Peyer's patch (tissue), 4 donors: ENCODE measurements at regions not wholly inside any gene's neighbourhood (a gene's known extent, or its start where the extent isn't known, plus 50 kb on each side); places are given as distances from the start of the nearest gene placed in this dataset.
"Not testable (repeated sequence)": the region's sequence is repeated elsewhere in the genome, so short reads cannot be mapped to it uniquely, and the experiment has no call there.

Experiments used
- DNase-seq, 3 donors: peaks; one replicate each; pipeline ENCODE4 v3.0.0-alpha.2; 2017 to 2019
- H3K27ac ChIP-seq, 4 donors: fragments of 200-600 bp; sonication (generic); one replicate each; pipeline ENCODE4 v1.5.1; 2016 to 2019
- H3K27me3 ChIP-seq, 2 donors: fragments of 200-600 bp; sonication (generic); one replicate each; pipeline ENCODE4 v1.5.1; 2019
- H3K36me3 ChIP-seq, 3 donors: fragments of 200-600 bp; sonication (generic); one replicate each; pipeline ENCODE4 v1.5.1; 2016 to 2019
- H3K4me1 ChIP-seq, 4 donors: fragments of 200-600 bp; sonication (generic); one replicate each; pipeline ENCODE4 v1.5.1; 2016 to 2019
- H3K4me3 ChIP-seq, 4 donors: fragments of 200-600 bp; sonication (generic); 1 replicate in 3 of 4; 2 replicates in 1 of 4; pipeline ENCODE4 v1.5.1; 2016 to 2019; ENCODE audit warnings: mild to moderate bottlenecking in 1 of 4
- H3K9me3 ChIP-seq, 4 donors: fragments of 200-600 bp; sonication (generic); one replicate each; pipeline ENCODE4 v1.5.1; 2016 to 2019; ENCODE audit warnings: mild to moderate bottlenecking in 1 of 4
- POLR2A ChIP-seq, 2 donors: fragments of 450-650 bp; IDR thresholded peaks; one replicate each; pipeline ENCODE4 v1.5.1; 2017; ENCODE audit warnings: antibody characterized with exemption in 2 of 2, mild to moderate bottlenecking in 2 of 2, moderate library complexity in 2 of 2
- TF ChIP-seq, protein P1 (sequence below), 6 experiments: fragments of 450-650 bp in 4 of 6; fragments of 200-600 bp in 2 of 6; sonication (generic) in 1 of 6; IDR thresholded peaks; one replicate each; pipeline ENCODE4 v1.5.1; 2017 to 2019; ENCODE audit warnings: antibody characterized with exemption in 6 of 6, mild to moderate bottlenecking in 3 of 6, moderate library complexity in 1 of 6

DNA sequence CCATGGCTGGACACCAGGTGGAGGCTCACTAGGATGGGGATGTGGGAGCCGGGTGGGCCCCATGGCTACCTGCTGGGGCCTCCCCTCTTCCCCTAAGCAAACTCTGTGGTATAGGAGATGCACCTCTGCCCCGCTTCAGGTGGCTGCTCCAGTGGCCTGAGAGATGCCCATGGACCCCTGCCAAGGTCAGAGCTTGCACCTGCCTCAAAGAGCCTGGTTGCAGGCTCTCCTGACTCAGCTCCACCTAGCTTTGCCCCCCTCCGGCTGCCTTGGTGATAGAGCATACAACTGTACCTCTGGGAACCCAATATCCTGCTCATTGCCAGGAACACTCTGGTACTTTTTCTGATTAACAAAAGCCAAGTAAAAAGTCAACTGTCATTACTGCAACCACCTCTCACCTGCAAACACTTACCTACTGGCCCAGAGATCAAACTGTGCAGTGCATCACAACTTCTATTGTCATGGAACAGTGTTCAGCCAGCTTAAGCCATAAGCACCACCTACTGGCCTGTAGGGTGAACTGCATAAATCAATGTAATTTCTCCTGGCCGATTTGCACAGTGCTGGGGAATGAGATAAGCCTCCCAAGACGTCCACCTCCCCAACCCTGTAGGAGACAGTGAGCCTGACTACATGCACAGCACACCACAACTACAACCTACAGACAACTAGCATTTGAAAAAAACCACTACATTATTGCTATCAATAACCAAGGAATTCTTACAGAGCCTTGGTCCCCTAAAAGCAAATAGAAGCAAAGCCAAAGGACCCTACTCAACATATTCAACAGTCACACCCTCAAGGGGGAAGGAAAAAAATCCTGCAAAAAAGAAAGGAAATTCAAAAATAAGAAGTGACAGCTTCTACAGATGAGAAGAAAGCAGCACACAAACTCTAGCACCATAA is 352.4 kb upstream of the ARHGEF26 start:
- DNase-seq = peak in 2 of 3 donors; percentile 44 to 76
- Histone ChIP-seq H3K9me3 (no peaks in the 10 kb centered on the region), H3K4me1 (no peaks in the 10 kb centered on the region), H3K27ac (no peak overlapping the region), H3K27me3 (no peaks in the 10 kb centered on the region), H3K4me3 (no peak overlapping the region), H3K36me3 (no peaks in the 10 kb centered on the region)
- TF ChIP-seq POLR2A (IDR thresholded peaks at IDR 0.05) = no peak
- TF ChIP-seq, protein P1, sequence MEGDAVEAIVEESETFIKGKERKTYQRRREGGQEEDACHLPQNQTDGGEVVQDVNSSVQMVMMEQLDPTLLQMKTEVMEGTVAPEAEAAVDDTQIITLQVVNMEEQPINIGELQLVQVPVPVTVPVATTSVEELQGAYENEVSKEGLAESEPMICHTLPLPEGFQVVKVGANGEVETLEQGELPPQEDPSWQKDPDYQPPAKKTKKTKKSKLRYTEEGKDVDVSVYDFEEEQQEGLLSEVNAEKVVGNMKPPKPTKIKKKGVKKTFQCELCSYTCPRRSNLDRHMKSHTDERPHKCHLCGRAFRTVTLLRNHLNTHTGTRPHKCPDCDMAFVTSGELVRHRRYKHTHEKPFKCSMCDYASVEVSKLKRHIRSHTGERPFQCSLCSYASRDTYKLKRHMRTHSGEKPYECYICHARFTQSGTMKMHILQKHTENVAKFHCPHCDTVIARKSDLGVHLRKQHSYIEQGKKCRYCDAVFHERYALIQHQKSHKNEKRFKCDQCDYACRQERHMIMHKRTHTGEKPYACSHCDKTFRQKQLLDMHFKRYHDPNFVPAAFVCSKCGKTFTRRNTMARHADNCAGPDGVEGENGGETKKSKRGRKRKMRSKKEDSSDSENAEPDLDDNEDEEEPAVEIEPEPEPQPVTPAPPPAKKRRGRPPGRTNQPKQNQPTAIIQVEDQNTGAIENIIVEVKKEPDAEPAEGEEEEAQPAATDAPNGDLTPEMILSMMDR (IDR thresholded peaks at IDR 0.05) = peak; percentile 56 to 95 (median 87)

DNA sequence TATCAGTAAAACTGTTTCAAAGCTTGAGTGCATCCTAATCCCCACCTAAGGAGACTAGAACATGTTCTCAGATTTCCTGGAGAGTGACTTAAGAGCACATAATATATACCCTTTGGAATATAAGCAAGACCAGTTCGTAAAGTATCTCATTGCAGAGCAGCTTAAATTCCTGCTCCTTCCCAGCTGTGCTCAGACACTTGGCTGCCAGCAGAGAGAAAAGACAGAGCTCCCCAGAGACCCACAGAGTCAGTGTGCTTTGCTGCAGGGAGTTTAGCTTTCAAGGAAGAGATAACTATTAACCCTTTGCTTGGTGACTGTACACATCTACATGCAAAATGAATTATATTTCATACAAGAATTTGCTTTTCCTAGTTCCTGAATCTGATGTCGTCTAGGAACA is 338.1 kb upstream of the ARHGEF26 start:
- Histone ChIP-seq H3K36me3 (no peaks in the 10 kb centered on the region), H3K4me3 (no peak overlapping the region), H3K9me3 (no peaks in the 10 kb centered on the region), H3K4me1 (no peaks in the 10 kb centered on the region), H3K27me3 (no peaks in the 10 kb centered on the region), H3K27ac (no peak overlapping the region)
- no peak for TF ChIP-seq POLR2A (IDR thresholded peaks at IDR 0.05)
- TF ChIP-seq, protein P1 (IDR thresholded peaks at IDR 0.05) = no peak
- DNase-seq = no peak

DNA sequence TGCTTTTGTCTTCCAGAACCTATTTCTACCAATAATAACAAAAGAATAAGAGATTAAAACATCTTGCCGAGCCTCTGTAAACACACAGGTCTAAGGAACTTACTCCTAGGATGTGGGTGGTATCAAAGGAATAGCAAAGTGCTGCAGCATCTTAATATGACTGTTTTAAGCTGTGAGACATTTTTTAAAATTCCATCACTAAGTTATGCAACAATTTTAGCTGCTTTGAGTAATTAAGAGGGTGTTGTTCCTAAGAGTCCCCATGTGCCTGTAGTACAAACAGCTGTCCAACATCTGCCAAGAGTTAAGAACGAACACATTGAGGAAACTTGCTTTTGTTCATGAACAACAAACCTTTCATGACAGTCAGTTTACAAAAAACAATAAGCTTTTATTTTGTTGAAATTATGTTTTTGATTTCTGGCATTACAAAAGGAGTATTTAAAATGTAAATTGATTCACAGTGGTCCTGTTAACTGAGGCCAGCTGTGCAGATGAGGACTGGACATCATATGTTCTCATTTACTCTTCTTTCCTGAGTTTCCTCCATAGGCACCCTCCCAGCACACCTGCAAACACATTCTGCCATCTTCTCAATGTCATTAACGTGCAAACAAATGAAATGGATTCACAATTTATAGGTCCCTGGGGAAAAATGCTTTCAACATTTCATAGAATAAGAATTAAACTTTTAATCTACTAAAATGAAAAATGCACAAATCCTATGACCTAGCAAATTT is 337.3 kb upstream of the ARHGEF26 start:
- H3K4me1 ChIP-seq = no peaks in the 10 kb centered on the region
- no peaks in the 10 kb centered on the region for H3K36me3 ChIP-seq
- no peaks in the 10 kb centered on the region for H3K9me3 ChIP-seq
- no peak for DNase-seq
- H3K27ac ChIP-seq = no peak overlapping the region
- H3K4me3 ChIP-seq = no peak overlapping the region
- TF ChIP-seq, protein P1 (IDR thresholded peaks at IDR 0.05) = no peak
- no peak for TF ChIP-seq POLR2A (IDR thresholded peaks at IDR 0.05)
- no peaks in the 10 kb centered on the region for H3K27me3 ChIP-seq

DNA sequence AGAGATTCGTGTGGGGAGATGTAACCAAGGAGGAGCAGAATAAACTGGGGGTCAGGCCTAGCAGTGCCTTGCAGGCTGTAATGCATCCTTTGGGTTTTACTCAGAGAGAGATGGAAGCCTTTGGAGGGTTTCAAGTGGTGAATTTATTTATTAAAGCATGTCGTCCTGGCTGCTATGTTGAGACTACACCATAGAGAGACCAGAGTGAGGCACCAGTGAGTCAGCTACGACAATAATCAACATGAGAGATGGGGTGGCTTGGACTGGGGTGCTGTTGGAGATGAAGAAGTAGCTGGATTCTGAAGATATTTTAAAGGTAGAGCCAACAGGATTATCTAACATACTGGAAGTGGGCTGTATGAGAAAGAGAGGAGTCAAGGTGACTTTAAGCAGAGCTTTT is 335.3 kb upstream of the ARHGEF26 start:
- H3K36me3 ChIP-seq = no peaks in the 10 kb centered on the region
- H3K27ac ChIP-seq = no peak overlapping the region
- H3K27me3 ChIP-seq = no peaks in the 10 kb centered on the region
- no peaks in the 10 kb centered on the region for H3K9me3 ChIP-seq
- no peaks in the 10 kb centered on the region for H3K4me1 ChIP-seq
- TF ChIP-seq, protein P1 (IDR thresholded peaks at IDR 0.05) = no peak
- no peak for TF ChIP-seq POLR2A (IDR thresholded peaks at IDR 0.05)
- DNase-seq = no peak
- H3K4me3 ChIP-seq = no peak overlapping the region

DNA sequence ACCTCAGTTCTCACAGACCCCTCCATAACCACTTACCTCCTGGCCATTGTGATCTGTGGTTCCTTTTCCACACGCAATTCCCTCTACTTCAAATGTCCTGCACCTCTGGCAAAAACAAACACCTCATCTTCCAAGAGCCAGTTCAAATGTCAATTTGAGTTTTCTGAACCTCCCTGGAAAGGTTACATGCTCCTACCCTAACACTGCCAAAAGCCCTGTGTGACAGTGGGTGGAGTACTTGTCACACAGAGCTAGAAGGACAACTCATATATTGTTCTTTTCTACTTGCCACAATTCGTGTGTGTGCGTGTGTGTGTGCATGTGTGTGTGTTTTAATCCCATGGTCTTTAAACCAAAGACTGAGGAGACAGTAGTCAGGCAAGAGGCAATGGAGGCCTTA is 331.8 kb upstream of the ARHGEF26 start:
- Histone ChIP-seq H3K27me3 (no peaks in the 10 kb centered on the region), H3K27ac (no peak overlapping the region), H3K4me3 (no peak overlapping the region), H3K36me3 (no peaks in the 10 kb centered on the region), H3K4me1 (no peaks in the 10 kb centered on the region), H3K9me3 (no peaks in the 10 kb centered on the region)
- TF ChIP-seq, protein P1 (IDR thresholded peaks at IDR 0.05) = no peak
- no peak for TF ChIP-seq POLR2A (IDR thresholded peaks at IDR 0.05)
- DNase-seq = no peak

DNA sequence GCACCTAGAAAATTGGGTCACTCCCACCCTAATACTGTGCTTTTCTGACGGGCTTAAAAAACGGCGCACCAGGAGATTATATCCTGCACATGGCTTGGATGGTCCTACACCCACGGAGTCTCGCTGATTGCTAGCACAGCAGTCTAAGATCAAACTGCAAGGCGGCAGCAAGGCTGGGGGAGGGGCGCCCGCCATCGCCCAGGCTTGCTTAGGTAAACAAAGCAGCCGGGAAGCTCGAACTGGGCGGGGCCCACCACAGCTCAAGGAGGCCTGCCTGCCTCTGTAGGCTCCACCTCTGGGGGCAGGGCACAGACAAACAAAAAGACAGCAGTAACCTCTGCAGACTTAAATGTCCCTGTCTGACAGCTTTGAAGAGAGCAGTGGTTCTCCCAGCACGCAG is 324.1 kb upstream of the ARHGEF26 start:
- H3K4me3 ChIP-seq, H3K4me1 ChIP-seq, H3K27me3 ChIP-seq, H3K27ac ChIP-seq, H3K36me3 ChIP-seq, DNase-seq, H3K9me3 ChIP-seq: not testable (repeated sequence)
